ENCODE measurements at regions not wholly inside any gene's neighbourhood (a gene's known extent, or its start where the extent isn't known, plus 50 kb on each side); places are given as distances from the start of the nearest gene placed in this dataset.
A peak's percentile ranks its signal among the peaks of the same experiment; 100 is the strongest.

DNA sequence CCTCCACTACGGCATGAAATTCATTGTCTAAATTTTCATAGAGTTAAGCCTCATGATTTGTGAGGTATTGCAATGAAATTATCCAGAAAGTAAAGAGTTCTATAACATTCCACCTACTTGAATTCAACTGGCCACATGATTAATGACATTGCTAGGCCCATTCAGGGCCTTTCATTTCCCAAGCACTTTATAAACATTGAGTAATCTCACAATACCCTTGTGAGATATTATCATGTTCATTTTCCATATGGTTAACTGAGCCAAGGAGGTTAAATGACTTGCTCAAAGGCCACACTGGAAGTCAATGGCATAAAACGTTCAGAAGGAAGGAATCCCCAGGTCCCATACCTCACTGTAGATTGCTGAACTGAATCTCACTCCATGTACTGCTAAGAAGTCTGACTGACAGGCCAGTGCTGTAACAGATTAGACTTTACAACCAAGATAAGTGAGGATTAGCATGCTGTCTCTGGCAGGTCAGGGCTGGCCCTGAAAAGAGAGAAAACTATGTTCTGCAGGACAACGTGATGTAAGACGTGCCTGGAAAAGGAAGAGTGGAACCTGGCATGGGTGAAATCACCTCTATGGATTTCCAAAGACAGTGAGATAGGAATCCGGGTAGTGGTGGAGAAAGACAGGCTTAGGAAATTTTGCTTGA, 75.9 kb upstream of the SPACA1 start:
- no peaks in the 10 kb centered on the region for H3K4me1 Mint-ChIP-seq (ENCODE audit: low read depth, unreplicated experiment)
- CTCF ChIA-PET = no interaction called here
- H3K4me3 Mint-ChIP-seq (ENCODE audit: low read depth, unreplicated experiment) = no peak overlapping the region
- H3K36me3 Mint-ChIP-seq (ENCODE audit: insufficient read depth, unreplicated experiment) = no peaks in the 10 kb centered on the region
- DNase-seq = no peak
- BruUV-seq (replicated peaks) = no TSS peak
- intact Hi-C loops (cut with micrococcal nuclease; ENCODE audit: unreplicated experiment) = no loop called here
- no peak overlapping the region for H3K27ac Mint-ChIP-seq (ENCODE audit: unreplicated experiment)
- peaks cover 2% of the 10 kb centered on the region for H3K9me3 Mint-ChIP-seq (ENCODE audit: low read depth, unreplicated experiment)
- H3K27me3 Mint-ChIP-seq (ENCODE audit: unreplicated experiment) = peaks cover 16% of the 10 kb centered on the region
- TF ChIP-seq, protein P1, sequence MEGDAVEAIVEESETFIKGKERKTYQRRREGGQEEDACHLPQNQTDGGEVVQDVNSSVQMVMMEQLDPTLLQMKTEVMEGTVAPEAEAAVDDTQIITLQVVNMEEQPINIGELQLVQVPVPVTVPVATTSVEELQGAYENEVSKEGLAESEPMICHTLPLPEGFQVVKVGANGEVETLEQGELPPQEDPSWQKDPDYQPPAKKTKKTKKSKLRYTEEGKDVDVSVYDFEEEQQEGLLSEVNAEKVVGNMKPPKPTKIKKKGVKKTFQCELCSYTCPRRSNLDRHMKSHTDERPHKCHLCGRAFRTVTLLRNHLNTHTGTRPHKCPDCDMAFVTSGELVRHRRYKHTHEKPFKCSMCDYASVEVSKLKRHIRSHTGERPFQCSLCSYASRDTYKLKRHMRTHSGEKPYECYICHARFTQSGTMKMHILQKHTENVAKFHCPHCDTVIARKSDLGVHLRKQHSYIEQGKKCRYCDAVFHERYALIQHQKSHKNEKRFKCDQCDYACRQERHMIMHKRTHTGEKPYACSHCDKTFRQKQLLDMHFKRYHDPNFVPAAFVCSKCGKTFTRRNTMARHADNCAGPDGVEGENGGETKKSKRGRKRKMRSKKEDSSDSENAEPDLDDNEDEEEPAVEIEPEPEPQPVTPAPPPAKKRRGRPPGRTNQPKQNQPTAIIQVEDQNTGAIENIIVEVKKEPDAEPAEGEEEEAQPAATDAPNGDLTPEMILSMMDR (IDR thresholded peaks at IDR 0.05; ENCODE audit: unreplicated experiment) = no peak

DNA sequence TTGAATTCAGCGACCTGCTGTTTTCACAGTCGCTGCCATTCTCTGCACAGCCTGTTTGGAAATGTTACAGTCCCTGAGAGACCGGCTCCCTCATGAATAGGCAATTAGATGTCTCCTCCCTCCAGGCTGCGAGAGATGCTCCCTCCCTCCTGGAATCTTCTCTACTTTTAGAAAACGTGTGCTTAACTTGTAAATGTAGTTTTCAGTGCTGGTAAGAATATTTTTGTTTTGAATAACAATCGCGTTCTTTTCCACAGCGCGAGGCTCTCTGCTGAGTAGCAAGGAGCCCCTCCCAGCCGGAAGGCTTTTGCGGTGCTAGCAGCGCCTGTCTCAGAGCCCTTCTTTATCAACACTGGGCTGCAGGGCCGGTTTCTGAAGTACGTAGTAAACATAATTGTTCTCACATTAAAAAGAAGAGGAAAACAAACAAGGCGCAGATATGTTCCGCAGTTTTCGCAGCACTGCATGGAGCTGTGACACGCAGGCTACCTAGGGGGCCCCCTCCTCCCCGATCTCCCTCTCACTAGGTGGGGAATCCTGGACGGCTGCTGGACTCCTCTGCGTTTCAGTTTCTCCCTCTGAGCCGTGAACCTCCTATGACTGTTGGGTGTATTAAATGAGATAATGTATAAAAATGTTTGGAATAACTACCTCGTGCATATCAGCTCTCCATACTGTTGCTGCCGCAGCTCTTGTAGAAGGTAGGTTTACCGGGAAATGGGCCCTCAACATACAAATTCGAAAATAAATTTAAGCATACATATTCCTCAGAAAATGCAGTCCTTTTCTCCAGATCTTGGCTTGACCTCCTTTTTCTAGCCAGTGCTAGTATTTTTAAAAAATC, 79.0 kb upstream of the SPACA1 start:
- peaks cover 2% of the 10 kb centered on the region for H3K9me3 Mint-ChIP-seq (ENCODE audit: low read depth, unreplicated experiment)
- no TSS peak for BruUV-seq (replicated peaks)
- CTCF ChIA-PET = interaction anchor here (0.6 kb wide), 1 partner anchor 304 kb away, joined by 5 read pairs; no protein-coding TSS in a partner anchor
- H3K4me1 Mint-ChIP-seq (ENCODE audit: low read depth, unreplicated experiment) = no peaks in the 10 kb centered on the region
- intact Hi-C loops (cut with micrococcal nuclease; ENCODE audit: unreplicated experiment) = no loop called here
- H3K36me3 Mint-ChIP-seq (ENCODE audit: insufficient read depth, unreplicated experiment) = no peaks in the 10 kb centered on the region
- peaks cover 12% of the 10 kb centered on the region for H3K27me3 Mint-ChIP-seq (ENCODE audit: unreplicated experiment)
- peak; percentile 29 for DNase-seq
- H3K27ac Mint-ChIP-seq (ENCODE audit: unreplicated experiment) = no peak overlapping the region
- no peak overlapping the region for H3K4me3 Mint-ChIP-seq (ENCODE audit: low read depth, unreplicated experiment)
- TF ChIP-seq, protein P1 (IDR thresholded peaks at IDR 0.05; ENCODE audit: unreplicated experiment) = no peak

DNA sequence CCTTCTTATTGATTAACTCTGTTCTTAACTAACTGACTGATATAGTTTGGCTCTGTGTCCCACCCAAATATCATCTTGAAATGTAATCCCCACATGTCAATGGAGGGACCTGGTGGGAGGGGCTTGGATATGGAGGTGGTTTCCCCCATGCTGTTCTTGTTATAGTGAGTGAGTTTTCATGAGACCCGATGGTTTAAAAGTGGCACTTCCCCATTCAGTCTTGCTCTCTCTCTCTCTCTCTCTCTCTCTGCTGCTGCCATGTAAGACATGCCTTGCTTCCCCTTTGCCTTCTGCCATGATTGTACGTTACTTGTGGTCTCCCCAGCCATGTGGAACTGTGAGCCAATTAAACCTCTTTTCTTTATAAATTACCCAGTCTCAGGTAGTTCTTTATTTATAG, 81.8 kb upstream of the SPACA1 start:
- Mint-ChIP-seq H3K36me3 (ENCODE audit: insufficient read depth, unreplicated experiment) (no peaks in the 10 kb centered on the region), H3K27me3 (ENCODE audit: unreplicated experiment) (peaks cover 12% of the 10 kb centered on the region), H3K4me1 (ENCODE audit: low read depth, unreplicated experiment) (no peaks in the 10 kb centered on the region), H3K27ac (ENCODE audit: unreplicated experiment) (no peak overlapping the region), H3K9me3 (ENCODE audit: low read depth, unreplicated experiment) (no peaks in the 10 kb centered on the region), H3K4me3 (ENCODE audit: low read depth, unreplicated experiment) (no peak overlapping the region)
- no TSS peak for BruUV-seq (replicated peaks)
- DNase-seq = no peak
- CTCF ChIA-PET = no interaction called here
- TF ChIP-seq, protein P1 (IDR thresholded peaks at IDR 0.05; ENCODE audit: unreplicated experiment) = no peak
- intact Hi-C loops (cut with micrococcal nuclease; ENCODE audit: unreplicated experiment) = no loop called here

DNA sequence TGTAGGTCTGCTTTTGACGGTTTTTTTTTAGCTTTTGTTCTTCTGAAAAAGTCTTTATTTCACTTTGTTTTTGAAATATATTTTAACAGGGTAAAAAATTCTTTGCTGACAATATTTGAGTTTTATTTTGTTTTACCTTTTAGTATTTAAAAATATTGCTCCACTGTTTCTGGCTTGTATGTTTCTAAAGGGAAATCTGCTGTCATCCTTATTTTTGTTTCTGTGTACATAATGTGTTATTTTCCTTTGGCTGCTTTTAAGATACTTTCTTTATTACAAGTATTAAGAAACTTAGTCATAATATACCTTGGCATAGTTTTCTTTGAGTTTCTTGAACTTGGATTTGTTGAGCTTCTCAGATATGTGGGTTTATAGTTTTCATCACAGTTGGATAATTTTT, 88.6 kb upstream of the SPACA1 start:
- H3K4me3 Mint-ChIP-seq (ENCODE audit: low read depth, unreplicated experiment) = no peak overlapping the region
- intact Hi-C loops (cut with micrococcal nuclease; ENCODE audit: unreplicated experiment) = no loop called here
- H3K9me3 Mint-ChIP-seq (ENCODE audit: low read depth, unreplicated experiment) = no peaks in the 10 kb centered on the region
- CTCF ChIA-PET = no interaction called here
- BruUV-seq (replicated peaks) = no TSS peak
- H3K27me3 Mint-ChIP-seq (ENCODE audit: unreplicated experiment) = no peaks in the 10 kb centered on the region
- DNase-seq = no peak
- H3K27ac Mint-ChIP-seq (ENCODE audit: unreplicated experiment) = no peak overlapping the region
- H3K4me1 Mint-ChIP-seq (ENCODE audit: low read depth, unreplicated experiment) = no peaks in the 10 kb centered on the region
- TF ChIP-seq, protein P1 (IDR thresholded peaks at IDR 0.05; ENCODE audit: unreplicated experiment) = no peak
- no peaks in the 10 kb centered on the region for H3K36me3 Mint-ChIP-seq (ENCODE audit: insufficient read depth, unreplicated experiment)
